B cell (primary cell): ENCODE measurements at regions not wholly inside any gene's neighbourhood (a gene's known extent, or its start where the extent isn't known, plus 50 kb on each side); places are given as distances from the start of the nearest gene placed in this dataset.

ENCODE experiments used
- EZH2 ChIP-seq: IDR thresholded peaks from 2 replicates; pipeline ENCODE4 v1.6.1; 2012; ENCODE audit warnings: borderline replicate concordance, low read depth, mild to moderate bottlenecking, moderate library complexity, low read length; ENCODE audit not compliant: insufficient read depth, poor library complexity, severe bottlenecking
- TF ChIP-seq, protein P1 (sequence below): fragments of 200-600 bp; IDR thresholded peaks from one replicate; pipeline ENCODE4 v1.8.0; 2022; ENCODE audit warnings: antibody characterized with exemption, mild to moderate bottlenecking

DNA sequence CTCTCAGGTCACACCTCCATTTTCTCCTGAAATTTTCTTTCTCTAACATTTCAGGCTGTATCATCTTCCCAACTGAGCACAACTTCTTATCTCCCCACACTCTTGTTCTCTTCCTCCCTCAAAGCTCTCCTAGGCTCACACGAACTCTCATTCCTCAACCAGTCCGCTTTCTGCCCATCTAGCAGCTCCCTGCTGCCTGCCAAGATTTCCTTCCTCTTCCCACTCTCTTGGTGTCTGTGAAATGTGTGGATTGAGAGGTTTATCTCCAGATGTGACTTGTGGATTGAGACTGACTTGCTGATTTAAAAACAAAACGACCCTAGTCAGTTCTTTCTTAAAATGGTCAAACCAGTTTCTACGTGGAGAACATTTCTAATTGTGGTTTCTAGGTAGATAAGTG lies 106.3 kb downstream of the MTNR1B start:
- TF ChIP-seq, protein P1, sequence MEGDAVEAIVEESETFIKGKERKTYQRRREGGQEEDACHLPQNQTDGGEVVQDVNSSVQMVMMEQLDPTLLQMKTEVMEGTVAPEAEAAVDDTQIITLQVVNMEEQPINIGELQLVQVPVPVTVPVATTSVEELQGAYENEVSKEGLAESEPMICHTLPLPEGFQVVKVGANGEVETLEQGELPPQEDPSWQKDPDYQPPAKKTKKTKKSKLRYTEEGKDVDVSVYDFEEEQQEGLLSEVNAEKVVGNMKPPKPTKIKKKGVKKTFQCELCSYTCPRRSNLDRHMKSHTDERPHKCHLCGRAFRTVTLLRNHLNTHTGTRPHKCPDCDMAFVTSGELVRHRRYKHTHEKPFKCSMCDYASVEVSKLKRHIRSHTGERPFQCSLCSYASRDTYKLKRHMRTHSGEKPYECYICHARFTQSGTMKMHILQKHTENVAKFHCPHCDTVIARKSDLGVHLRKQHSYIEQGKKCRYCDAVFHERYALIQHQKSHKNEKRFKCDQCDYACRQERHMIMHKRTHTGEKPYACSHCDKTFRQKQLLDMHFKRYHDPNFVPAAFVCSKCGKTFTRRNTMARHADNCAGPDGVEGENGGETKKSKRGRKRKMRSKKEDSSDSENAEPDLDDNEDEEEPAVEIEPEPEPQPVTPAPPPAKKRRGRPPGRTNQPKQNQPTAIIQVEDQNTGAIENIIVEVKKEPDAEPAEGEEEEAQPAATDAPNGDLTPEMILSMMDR: no peak
- no peak for TF ChIP-seq EZH2
